ENCODE measurements at regions not wholly inside any gene's neighbourhood (a gene's known extent, or its start where the extent isn't known, plus 50 kb on each side); places are given as distances from the start of the nearest gene placed in this dataset.

- TF ChIP-seq CTCF (IDR thresholded peaks at IDR 0.05; ENCODE audit: low read depth, low read length), result no peak
- H3K4me3 ChIP-seq (replicated peaks in 1 of 2; ENCODE audit: low read depth in 2 of 2, low read length in 2 of 2), result no peak overlapping the region
- no peak for DNase-seq (ENCODE audit: low read depth in 2 of 2)
Observed at GRCh38 chr6:113487489-113488058, 369.6 kb upstream of the MARCKS start.

- peak; percentile 4 for TF ChIP-seq CTCF (IDR thresholded peaks at IDR 0.05; ENCODE audit: low read depth, low read length)
- no peak overlapping the region for H3K4me3 ChIP-seq (replicated peaks in 1 of 2; ENCODE audit: low read depth in 2 of 2, low read length in 2 of 2)
- DNase-seq (ENCODE audit: low read depth in 2 of 2), result peak; percentile 28
Observed at GRCh38 chr6:113488061-113488460, 369.1 kb upstream of the MARCKS start.

- DNase-seq (ENCODE audit: low read depth in 2 of 2), result no peak
- TF ChIP-seq CTCF (IDR thresholded peaks at IDR 0.05; ENCODE audit: low read depth, low read length), result peak; percentile 7
- no peak overlapping the region for H3K4me3 ChIP-seq (replicated peaks in 1 of 2; ENCODE audit: low read depth in 2 of 2, low read length in 2 of 2)
Observed at GRCh38 chr6:113488812-113489685, 368.1 kb upstream of the MARCKS start.

- no peak for TF ChIP-seq CTCF (IDR thresholded peaks at IDR 0.05; ENCODE audit: low read depth, low read length)
- DNase-seq (ENCODE audit: low read depth in 2 of 2), result no peak
- no peak overlapping the region for H3K4me3 ChIP-seq (replicated peaks in 1 of 2; ENCODE audit: low read depth in 2 of 2, low read length in 2 of 2)
Observed at GRCh38 chr6:113489952-113490746, 367.0 kb upstream of the MARCKS start.

GRCh38 chr6:113491376-113491775 is 365.8 kb upstream of the MARCKS start:
- TF ChIP-seq CTCF (IDR thresholded peaks at IDR 0.05; ENCODE audit: low read depth, low read length), result no peak
- no peak overlapping the region for H3K4me3 ChIP-seq (replicated peaks in 1 of 2; ENCODE audit: low read depth in 2 of 2, low read length in 2 of 2)
- no peak for DNase-seq (ENCODE audit: low read depth in 2 of 2)

- no peak for TF ChIP-seq CTCF (IDR thresholded peaks at IDR 0.05; ENCODE audit: low read depth, low read length)
- DNase-seq (ENCODE audit: low read depth in 2 of 2), result no peak
- no peak overlapping the region for H3K4me3 ChIP-seq (replicated peaks in 1 of 2; ENCODE audit: low read depth in 2 of 2, low read length in 2 of 2)
Observed at GRCh38 chr6:113493991-113494390, 363.2 kb upstream of the MARCKS start.

Data from cardiac fibroblast (primary cell).